GM18858 (cell line): ENCODE measurements at regions not wholly inside any gene's neighbourhood (a gene's known extent, or its start where the extent isn't known, plus 50 kb on each side); places are given as distances from the start of the nearest gene placed in this dataset.
"Not testable (repeated sequence)": the region's sequence is repeated elsewhere in the genome, so short reads cannot be mapped to it uniquely, and the experiment has no call there.

ENCODE experiments used
- ATAC-seq: cut with Tn5 transposase; IDR thresholded peaks from one replicate; pipeline ENCODE4 v1.9.1; 2021; ENCODE audit not compliant: unreplicated experiment

DNA sequence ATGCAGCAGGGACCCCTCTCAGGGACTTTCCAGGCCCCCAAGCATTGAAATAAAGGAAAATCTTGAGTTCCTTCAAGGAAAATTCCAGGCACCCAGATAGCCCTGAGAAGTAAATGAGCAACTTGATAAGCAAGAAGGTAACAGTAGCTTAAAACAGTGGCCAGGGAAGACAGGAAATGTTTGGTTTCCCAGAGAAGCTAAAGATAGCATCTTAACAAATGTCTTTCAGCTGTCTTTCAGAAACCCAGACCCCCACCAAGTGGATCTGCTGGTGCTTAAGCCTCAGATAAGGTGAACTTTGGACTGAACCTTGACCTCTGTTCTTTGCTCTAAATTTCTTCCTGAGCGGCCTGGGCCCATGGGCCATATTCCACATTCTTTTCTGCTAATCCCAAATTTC is 117.8 kb upstream of the CST7 start:
- no peak for ATAC-seq

DNA sequence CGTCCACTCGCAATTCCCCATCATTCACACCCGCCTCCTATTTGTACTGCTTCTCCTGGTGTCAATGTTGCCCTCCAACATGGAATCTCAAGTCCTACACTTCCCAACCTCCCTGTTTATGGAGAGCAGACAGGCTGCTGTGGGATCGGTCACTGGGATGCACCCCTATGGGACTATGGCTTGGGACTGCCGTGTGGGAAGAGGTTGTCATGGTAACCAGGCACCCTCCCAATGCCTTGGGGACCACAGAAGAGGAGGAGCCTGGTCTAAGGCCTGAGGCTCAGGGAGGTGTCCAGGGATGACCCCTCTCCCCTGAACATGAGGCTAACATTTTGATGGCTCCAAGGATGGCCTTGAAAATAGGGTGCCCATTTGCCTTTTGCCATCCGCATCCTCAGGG is 116.6 kb upstream of the CST7 start:
- ATAC-seq: no peak

DNA sequence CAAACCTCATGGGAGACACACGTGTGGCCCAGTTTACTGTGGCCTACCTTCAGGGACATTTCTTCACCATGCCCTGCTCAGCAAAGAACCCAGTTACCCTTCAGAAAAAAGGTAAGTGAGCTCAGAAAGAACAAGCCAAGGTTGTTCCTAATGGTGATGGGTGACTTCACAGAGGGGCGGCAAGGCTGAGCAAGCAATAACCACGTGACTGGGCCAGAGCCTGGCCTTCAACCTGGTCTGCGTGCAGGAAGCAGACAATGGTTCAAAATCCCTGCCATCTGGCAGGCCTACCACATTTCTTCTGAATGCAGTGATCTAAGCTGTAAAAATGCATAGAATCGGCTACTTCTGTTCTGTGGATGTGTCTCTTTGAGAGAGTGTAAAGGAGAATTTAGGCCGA is 115.5 kb upstream of the CST7 start:
- no peak for ATAC-seq

DNA sequence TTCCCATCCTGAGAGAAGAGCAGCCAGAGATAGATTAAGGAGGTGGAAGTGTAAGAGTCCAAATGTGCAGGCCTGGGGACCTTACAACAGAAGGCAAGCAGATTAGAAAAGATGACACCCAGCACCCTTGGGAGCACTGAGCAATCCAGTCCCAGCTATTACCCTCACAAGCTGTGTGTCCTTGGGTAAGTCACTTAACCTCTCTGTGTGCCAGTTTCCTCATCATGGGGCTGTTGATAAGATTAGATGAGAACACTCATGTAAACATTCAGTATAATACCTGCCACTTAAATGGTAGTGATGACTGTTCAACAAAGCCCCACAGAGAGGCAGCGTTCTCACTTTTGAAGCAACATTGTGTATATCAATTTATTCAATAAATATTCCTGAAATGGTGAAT is 114.8 kb upstream of the CST7 start:
- ATAC-seq: no peak

DNA sequence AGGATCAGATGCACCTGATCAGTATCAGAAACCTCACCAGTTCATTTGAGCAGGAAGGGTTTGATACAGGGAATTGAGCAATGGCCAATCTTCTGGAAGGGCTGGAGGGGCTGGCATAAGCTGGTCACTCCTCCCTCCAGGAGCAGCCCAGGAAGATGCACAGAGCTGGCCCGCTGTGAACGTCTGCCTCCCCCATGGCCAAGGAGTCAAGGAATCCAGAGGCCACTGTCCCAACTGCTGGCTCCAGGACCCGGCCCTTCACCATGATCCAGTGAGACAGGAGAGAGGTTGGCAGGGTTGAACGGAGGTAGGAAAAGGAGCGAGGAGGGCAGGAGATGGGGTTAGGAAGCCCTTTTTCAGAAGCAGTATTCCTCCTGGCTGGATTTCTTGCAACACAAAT is 113.9 kb upstream of the CST7 start:
- ATAC-seq: no peak

DNA sequence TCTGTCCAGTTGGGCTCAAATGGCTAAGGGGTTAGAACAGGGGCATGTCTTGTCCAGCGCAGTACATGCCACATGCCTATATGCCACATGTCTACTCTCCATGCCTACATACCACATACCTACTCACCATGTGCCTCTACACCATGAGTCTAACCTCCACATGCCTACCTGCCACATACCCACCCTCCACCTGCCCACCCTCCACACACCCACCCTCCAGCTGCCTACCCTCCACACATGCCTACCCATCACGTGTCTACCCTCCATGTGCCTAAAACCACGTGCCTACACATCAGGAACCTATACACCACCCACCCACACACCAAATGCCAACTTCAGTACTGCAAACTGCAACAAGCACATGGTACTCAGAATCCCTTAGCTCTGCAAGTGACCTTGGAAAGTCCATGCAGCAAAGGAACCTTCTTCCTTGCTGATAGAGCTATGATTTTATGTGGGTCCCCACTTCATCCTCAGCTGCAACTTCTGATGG is 113.0 kb upstream of the CST7 start:
- no peak for ATAC-seq

DNA sequence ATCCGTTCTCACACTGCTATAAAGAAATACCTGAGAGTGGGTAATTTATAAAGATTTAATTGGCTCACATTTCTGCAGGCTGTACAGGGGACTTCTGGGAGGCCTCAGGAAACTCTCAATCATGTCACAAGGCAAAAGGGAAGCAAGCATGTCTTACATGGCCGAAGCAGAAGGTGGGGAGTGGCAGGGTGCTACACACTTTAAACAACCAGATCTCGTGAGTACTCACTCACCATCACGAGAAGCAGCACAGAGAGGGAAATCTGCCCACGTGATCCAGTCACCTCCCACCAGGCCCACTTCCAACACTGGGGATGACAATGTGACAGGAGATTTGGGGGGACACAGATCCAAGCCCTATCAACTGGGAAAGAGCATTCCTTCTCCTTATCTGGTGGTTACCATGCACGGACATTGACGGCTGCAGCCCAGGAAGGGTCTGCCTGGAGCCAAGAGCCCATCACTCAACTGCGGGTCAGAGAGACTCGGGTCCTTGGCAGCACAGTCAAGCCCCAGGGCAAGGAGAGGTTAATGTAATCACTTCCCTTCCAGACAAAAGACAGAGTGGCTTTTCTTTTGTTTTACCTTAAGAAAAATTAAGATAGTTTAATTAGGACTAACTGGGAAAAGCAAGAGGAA is 112.3 kb upstream of the CST7 start:
- ATAC-seq: no peak

DNA sequence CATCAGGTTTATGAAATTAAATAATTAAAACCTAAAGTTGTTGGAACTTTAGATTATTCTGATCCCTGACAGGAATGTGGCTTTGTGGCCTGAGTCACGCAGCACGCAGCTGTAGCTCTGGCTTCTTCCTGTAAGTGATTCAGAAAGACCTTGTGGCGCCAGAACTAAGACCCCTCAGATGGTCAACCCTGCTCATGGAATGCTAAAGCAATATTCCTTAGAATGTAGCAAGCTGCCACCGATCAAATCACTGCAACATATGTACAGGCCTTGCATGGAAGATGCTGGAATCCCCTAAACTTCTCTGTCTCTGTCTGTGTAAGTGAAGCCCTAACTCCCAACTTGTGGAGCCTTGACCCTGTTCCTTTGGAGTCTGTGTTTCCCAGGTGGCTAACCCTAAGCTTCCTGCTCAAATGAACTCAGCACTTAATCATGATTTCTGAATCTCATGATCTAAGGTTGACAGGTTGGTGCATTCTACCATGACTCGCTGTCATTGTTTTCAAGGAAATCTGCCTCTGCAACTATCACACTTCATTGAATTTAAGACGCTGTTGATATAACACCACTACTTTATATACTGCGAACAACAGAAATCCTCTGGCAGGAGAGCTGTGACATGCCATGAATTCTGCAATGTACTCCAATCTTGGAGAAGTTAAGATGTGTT is 111.2 kb upstream of the CST7 start:
- ATAC-seq: no peak

DNA sequence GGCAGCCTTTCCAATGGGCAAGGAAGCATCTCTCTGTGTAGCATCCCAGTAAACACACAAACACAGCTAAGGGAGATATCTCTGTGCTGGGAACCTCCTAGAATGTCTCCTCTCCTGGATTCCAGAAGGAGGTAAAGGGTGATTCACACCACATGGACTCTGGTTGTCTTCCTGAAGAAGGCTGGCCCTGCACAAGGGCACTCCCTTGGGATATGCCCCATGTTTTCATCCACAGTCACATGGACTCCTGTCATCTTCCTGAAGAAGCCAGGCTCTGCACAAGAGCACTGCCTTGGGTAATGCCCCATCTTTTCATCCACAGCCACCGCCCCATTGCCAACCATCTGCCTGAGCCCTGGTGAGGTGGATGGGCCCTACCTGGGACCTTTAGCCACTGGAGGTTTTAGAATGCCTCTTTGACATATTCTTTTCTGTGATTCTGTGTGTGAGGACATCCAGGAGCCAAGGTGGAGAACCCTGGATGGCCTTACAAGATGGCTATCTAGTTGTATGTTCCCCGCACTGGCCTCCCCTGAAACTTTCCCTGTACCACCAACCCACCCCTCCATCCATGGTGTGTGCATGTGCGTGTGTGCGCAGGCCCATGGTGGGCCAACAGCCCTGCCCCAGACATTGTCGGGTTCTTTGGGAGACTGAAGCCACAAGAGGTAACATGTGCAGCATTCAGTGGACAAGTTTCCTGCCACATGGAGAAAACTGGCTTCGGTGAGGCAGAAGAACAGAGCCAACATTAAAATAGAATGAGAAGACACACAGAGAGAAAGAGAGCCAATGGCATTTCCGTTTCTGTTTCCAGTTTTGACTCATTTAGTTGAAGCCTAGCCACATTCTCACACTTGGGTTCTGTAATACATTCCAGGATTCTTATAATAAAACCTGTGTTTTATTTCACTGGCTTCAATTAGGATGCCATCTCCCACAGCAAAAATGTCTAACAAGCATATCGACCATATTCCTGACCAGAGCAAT is 110.2 kb upstream of the CST7 start:
- ATAC-seq: no peak

DNA sequence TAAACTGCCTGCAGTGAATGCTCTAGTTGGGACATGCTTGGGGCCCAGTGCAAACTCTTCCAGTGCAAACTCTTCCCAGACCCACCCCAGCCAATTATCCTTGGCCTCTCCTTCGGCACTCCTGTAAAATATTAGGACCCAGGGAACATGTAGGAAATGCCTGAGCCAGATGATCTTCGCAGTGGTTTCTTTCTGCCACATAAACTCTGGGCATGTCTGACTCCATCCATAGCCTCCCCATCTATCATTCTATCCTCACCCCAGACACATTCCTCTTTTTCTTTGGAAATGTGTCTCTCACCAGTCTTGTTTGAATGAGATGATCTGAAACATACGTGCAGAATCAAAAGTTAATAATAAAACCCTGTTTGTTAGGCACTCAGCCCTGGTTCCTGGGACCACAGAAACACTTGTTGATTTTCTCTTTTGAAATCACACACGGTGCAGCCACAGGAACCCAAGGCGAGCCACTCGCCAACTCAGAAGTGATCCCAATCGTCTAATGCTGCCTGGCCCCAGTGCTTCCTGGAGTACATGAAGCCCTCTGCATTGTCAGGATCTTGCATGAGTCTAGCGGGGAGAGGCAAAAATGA is 108.9 kb upstream of the CST7 start:
- no peak for ATAC-seq

DNA sequence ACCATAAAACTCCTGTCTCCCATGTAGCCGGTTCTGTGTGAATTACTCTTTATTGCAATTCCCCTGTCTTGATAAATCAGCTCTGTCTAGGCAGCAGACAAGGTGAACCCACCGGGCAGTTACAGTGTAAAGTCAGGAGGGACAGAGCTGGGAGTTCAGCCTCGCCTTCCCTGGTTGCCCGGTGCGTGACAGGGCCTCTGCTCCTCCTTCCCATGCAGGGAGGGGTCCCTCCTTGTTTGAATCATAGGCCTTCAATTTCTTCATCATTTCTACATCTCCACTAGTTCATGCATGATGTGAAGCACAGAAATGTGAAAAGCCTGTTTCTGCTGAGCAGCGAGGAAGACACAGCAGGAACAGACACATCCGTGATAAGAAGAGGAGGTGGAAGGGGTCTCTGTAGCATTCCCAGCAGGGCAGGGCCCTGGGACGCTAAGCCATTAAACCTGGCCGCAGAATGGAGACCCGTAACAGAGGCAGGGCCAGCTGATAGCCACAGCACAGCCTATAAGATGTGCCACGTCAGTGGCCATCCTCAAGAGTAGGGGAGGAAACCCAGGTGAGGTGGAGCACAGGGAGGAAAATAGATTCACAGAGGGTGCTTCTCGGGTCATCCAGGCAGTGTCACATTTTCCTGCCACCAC is 106.7 kb upstream of the CST7 start:
- no peak for ATAC-seq

DNA sequence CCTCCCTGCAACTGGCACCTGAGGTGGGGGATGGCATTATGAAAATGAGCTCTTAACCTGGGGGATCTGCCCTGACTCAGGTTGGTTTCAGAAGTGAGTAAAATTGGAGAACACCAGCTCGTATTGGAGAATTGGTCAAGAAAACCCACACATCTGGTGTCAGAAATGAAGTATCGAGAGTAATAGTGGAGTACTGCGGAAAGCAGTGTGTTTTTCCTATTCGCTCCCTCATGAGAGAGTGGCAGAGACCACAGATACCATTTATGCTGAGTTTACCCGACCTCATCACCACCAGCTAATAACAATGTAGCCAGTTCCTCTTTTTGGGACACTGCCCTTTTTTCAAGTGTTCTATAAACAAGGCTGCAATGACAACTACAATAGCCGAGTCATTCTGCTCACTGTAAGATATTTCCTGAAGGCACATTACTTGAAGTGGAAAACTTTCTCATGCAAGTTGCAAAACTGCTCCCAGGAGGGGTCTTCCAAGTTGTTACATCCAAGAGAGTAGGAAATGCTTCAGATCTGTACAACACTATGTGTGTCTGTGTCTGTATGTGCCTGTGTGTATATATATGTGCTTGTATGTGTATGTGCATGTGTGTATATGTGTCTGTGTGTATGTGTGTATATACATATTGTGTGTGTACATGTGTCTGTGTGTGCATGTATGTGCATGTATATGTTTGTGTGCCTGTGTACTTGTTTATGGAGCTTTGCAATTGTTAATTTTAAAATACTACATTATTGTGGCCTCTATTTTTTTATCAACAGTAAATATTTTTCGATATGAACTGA is 106.0 kb upstream of the CST7 start:
- peak; percentile 90 for ATAC-seq

DNA sequence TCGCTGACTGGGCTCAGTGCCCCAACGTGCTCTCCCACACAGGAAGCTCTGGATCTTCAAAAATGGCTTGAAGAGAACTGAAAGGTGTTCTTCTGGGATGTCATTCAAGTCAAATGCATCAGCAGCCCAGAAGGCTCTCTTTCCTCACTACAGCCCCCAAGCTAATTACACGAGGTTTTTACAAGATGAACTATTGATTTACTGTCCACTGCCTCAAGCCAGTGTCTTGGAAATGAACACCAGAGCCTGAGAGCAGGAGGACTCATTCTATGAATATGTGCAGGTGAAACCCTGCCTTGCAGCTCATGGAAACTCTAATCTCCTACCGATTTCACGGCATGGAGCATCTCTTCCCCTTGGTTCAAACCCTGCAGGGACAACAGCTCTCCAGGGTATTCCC is 98.9 kb upstream of the CST7 start:
- ATAC-seq: no peak

DNA sequence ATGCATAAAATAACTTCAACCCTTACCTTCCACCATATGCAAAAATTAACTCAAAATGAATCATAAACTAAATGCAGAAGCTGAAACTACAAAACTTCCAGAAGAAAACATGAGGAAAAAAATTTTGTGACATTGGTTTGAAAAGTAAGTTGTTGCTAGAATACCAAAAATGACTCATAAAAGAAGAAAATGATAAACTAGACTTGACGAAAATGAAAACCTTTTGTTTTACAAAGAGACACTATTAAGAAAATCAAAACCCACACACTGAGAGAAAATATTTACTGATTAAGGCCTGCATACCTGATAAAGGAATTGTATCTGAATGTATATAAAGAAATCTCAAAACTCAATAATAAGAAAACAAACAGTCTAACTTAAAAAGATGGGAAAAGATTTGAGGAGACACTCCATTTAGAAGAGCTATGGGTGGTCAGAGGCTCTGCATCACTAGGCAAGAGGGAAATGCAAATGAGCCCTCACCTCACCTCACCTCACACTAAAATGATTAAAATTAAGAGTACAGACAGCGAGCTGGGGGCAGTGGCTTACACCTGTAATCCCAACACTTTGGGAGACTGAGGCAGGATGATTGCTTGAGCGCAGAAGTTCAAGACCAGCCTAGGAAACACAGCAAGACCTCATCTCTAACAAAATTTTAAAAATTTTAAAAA is 97.6 kb upstream of the CST7 start:
- ATAC-seq: no peak

DNA sequence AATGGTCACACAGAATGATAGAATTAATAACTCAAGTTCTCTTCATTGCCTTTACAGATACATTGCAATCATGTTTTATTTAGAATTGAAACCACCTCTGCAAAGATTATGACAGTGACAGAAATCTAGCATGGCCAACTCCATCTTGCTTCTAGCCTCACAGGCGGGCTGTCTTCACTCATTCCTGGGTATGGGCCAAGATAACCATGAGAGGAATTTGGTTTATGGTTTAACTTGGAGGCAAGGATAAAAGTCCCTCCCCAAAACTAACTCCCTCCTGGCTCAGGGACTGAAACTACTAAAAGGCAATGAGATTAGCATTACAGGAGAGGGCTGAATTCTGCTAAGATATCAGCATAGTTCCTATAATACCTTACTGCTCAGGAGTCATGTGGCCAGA is 95.2 kb upstream of the CST7 start:
- no peak for ATAC-seq

DNA sequence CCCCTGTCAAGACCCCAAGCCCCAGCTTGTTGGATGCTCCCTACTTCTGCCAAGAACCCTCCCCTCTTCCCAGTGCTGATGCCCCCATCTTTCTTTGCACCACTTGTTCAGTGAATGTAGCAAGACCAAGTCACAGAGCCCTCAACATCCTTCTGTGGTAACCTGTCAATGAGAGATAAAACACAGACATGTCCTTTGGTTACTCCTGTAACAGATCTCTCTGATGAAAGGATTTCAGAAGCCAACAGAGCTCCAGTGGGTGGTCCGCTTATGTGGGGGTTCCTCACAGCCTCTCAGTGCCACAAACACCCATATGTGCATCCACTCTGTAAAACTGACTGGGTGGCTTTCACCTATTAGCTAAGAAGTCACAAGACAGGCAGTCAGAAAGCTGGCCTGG is 93.2 kb upstream of the CST7 start:
- ATAC-seq: no peak

DNA sequence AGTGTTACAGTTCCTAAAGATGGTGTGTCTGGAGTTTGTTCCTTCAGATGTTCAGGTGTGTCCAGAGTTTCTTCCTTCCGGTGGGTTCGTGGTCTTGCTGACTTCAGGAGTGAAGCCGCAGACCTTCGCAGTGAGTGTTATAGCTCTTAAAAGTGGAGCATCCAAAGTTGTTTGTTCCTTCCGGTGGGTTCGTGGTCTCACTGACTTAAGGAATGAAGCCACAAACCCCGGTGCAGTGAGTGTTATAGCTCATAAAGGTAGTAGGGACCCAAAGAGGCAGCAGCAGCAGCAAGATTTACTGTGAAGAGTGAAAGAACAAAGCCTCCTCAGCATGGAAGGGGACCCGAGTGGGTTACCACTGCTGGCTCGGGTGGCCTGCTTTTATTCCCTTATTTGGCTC is 90.6 kb upstream of the CST7 start:
- ATAC-seq: not testable (repeated sequence)

DNA sequence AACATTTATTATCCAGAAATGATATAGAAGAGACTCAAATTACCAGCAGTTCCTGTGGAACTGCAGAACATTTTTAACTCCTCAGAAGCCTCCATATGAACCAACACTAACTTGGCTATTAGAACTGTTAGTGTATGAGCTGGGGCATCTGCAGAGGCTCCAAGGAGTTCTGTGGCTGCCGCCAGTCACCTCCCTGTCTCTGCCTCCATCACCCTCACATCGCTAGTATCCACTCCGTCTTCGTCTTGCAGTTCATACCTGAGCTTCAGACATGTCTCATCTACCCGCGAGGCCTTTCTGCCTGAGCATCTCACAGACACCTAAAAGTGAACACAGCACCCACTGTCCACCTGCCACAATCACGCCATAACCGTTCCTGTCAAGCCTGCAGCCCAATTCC is 89.5 kb upstream of the CST7 start:
- ATAC-seq: no peak

DNA sequence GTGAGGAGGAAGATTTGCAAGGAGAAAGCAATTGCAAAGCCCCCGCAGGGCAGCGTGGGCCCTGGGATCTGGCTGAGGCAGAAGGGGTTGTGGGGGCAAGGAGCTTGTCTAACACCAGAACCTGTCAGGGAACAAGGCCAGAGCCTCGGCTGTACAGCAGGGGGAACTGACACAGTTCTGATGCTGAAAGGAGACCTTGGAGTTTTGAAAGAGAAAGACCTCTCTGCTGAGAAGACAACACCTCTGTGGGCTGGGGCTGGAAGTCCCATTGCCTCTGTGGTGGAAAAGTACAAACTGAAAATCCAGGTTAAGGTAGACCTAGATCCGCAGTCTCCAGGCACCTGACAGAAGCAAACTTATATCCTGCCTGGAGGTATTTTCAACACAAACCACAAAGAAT is 86.9 kb upstream of the CST7 start:
- ATAC-seq: no peak

DNA sequence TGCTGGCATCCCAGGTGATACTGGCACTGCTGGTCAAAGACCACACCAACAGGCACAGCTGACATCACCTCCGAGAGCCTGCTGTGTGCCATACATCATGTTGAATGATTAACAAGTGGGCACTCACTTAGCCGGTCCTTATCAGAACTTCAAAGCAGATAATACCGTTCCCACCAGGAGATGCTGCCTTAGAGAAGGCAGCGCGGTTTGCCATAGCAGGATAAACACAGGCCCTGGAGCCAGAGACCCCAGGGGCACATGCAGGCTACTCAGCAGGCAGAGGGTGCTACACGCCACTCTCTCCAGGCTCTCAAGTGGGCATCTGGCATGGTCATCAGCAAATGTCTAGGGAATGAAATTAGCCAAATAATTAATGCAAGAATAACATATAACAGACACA is 86.5 kb upstream of the CST7 start:
- ATAC-seq: no peak
